Left lobe of liver (tissue), 2 donors: ENCODE measurements at regions not wholly inside any gene's neighbourhood (a gene's known extent, or its start where the extent isn't known, plus 50 kb on each side); places are given as distances from the start of the nearest gene placed in this dataset.

Source experiments
- ATAC-seq: fragments of 200-7000 bp; cut with Tn5 transposase; one replicate; pipeline ENCODE4 v1.9.1; 2020; ENCODE audit warnings: mild to moderate bottlenecking, moderate library complexity
- DNase-seq: peaks from one replicate; pipeline ENCODE4 v3.0.0-alpha.2; 2020; ENCODE audit warnings: low spot score
- donor health status: DM: no; HTN: no; CAD: no; lungs with moderate emphysema.
- donor health status: DM: no; HTN: yes; CAD: no.

DNA sequence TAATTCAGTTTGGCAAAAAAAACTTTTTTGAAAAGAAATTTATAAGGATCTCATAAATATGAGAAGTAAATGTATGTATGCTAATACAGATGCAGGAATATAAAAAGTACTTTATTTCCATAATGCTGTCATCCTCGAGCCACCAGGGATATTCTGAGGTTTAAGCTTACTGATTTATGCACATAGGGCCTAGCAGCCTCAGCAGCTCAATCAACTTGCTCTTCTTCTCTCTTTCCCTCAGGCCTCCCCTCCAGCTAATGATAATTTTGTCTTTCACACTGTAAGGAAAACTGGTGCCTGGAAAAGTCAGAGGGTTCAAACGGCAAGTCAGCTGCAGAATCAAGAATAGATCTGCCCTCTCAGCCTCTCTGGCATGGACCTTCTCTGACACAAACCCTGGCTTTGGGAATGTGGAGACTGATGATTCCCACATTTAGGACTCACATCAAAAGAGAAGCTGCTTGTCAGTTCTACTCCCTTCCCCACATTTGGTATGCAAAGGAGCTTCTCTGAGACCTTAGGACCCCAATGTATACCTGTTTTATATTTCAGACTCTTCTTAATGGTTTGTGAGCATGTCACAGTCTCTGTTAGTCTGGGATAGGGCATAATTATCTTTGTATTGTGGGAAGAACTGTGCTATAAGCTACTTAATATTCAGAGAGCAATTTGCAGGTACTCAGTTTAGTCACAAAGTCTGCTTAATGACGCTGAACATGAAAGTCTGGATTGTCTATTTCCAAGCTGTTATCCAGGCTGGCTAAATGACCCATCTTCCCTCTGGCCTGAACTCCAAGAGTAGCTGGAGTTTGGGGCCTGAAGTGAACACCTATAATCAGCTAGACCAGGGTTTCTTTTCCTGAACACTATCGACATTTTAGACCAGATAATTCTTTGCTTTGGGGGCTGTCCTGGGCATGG, 52.1 kb upstream of the DIPK1A start:
- no peak for ATAC-seq

DNA sequence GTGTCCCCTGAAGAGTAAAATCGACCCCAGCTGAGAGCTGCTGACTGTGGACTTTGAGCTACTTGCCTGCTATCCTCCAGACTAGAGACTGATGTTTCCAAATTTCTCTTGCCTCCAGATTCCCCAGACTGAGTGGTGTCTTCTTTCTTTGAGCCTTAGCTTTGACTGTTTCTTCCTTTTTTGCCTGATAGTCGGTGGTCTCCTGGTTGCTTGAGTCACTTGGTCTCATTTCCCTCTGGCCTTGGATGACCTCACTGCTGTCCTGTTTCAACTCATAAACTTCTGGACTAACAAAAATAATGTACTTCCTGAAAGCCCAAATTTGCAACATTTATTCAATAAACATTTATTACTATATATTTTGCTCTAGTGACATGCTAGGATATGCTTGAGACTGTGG, 52.9 kb upstream of the DIPK1A start:
- no peak for ATAC-seq
- no peak for DNase-seq

More for the DNA sequence above, 52.1 kb upstream of the DIPK1A start:
- no peak for DNase-seq

DNA sequence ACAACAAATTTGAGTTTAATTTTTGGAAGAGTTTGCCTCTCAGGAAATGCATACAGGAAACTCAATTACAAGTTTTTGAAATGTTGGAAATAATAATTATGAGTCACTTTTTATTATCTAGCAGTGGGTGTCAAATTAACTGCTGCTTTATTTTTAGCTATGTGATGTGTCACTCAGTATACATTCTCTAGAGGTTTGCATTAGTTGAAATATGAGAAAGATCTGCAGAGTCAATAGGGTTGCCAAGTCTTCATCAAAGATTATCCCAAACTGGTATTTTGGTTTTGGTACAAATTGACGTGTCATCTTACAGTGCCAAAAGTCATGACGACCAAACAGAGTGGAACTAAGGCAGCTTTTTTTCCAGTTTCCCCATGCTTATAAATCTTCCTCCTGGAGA, 54.3 kb upstream of the DIPK1A start:
- ATAC-seq, result no peak
- no peak for DNase-seq

DNA sequence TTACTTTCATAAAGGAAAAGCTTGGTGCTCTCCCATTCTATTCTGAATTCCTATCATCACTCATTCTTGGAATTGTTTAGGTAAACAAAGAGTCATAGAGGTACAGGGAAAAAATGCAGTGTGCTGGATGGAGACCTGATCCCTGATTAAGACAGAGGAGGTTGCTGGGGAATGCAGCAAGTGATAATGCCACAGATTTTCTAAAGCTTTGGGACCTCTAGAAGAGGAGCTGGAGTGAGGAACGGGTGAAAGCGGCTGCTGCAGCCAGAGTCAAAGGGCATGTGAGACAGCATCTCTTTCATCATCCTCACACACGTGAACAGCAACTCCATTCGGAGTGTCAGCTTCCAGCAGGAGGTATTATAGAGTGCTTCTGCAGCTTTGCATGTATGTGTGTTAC, 54.9 kb upstream of the DIPK1A start:
- peak; percentile 96 for ATAC-seq
- DNase-seq, result no peak

DNA sequence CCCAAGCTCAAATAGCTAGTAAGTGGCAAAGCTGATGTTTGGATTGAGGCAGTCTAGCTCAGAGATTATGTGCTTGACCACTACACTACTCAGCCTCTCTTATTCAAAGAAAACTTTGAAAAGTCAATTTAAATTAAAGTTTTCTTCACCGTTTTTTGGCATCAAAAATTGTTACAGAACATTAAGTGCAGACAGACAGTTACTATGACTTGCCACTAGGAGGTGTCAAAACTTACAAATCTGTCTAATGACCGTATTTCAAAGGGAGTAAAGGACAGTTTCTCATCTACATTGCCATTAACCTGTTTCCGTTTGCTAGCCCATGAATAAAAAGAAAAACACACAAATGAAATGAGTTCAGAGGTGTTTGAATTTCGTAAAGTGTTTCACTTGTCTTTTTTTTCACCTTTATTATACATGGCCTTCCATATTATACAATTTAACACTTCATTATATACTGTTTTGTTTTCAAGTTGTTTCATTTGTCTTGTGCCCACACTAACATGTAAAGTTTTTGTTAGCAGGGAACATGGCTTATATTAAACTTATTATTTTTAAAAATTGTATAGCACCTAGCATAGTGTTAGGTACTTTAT, 57.4 kb upstream of the MTF2 start:
- no peak for DNase-seq

DNA sequence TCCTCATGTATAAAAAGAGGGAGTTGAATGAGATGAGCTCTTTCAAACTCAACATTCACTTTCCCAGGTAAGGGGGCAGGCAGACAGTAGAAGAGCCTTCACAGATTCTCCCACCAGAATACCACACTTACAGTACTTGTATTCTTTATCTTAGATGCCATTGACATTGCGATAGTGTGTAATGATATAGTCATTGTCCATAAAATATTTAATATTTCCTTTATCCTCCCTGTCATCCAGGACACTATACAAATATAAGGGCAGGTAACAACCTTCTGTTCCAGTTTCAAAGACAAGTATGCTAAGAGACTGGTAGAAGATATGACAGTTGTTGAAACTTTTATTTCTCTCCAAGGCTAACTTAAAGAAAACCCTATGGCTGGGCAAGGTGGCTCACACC, 56.5 kb upstream of the MTF2 start:
- DNase-seq (no peak), ATAC-seq (no peak)

More for the DNA sequence above, 57.4 kb upstream of the MTF2 start:
- ATAC-seq, result peak; percentile 97

DNA sequence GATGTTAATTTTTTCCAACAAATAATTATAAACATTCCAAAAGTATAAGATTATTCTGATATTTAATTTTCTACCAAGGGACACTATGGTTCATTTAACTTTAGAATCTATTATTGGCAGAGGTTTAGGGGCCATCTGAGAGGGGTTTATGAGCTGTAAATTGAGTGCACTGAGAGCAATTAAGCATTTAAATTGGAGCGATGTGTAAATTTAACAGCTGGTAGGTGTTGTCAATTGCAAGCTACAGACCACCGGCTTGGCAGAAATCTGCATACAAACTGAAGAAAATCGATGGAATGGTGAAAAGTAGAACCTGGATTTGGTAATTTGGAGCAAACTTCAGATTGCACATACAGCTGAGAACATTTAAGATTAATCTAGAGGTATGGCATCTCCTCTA, 55.8 kb upstream of the MTF2 start:
- ATAC-seq (no peak), DNase-seq (no peak)

DNA sequence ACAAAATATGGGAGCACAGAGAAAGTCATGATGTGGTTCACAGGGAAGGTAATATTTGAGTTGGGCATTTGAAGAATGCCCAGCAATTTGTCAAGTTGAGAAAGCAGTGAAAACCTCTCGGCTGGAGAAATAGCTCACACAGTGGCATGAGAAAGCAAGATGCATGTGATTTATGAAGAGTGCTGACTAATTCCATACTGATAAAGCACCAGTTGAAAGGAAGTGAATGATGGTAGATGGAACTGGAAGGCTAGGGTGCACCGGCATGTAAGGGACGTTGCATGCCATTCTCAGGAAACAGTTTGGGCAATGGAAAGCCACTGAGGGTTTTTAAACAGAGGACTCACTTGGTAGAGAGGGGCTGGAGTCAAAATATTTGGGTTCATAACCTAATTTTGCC, 53.5 kb upstream of the MTF2 start:
- no peak for DNase-seq
- ATAC-seq, result no peak

DNA sequence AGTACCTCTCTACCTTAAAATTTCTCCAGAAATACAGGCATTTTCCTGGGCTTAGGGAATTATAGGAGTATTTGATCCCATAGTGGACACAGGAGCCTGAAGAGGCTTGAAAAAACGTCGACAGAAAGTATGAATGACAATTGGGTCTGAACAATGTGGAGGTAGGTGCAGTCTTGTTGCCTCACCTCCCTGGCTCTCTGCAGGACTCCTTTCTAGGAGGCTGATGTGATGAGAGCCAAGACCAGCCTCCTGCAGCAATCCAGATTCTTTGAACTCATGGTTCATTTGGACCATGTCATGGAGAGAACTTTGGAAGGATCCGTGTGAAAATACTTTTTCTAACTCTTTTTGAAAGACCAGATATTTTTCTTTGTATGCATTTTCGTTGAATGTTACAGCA, 50.5 kb upstream of the MTF2 start:
- ATAC-seq (no peak), DNase-seq (no peak)
